ENCODE measurements at regions not wholly inside any gene's neighbourhood (a gene's known extent, or its start where the extent isn't known, plus 50 kb on each side); places are given as distances from the start of the nearest gene placed in this dataset.
"Not testable (repeated sequence)": the region's sequence is repeated elsewhere in the genome, so short reads cannot be mapped to it uniquely, and the experiment has no call there.

DNA sequence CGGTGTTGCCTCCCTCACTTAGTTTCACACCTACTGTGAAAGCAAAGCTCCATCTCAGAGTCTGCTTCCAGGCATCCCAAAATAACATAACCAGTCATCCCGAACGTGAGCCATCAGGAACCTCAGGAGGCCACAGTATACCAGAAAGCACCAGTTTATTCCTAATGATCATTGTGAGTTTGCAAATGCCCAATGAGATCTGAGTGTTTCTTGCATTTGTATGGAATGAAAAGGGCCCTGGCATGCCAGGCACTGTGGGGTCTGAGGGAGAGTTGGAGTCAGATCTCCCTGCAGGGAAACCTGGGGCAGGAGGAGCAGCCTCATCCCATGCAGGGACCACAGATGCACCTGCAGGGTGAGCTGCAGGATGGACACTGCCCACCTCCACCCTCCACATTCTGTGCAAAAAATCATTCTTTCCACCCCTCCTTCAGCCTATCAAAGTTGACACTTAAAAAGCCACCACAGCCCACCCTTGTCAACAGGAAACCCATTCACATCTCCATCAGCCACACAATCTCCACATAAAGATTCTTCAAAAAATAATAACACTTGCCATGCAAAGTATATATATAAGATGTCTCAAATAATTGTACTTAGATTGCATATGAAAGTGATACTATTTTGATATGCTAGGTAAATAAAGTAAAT lies 112.3 kb downstream of the GGTLC2 start:
- not testable (repeated sequence) for DNase-seq (ENCODE audit: low spot score)

- not testable (repeated sequence) for DNase-seq (ENCODE audit: low spot score)
These were observed 113.8 kb downstream of the GGTLC2 start for GRCh38 chr22:22758101-22758807.

- no peak for DNase-seq (ENCODE audit: low spot score)
These were observed 115.0 kb downstream of the GGTLC2 start for GRCh38 chr22:22759371-22759770.

- no peak for DNase-seq (ENCODE audit: low spot score)
These were observed 115.6 kb downstream of the GGTLC2 start for GRCh38 chr22:22759889-22760546.

DNA sequence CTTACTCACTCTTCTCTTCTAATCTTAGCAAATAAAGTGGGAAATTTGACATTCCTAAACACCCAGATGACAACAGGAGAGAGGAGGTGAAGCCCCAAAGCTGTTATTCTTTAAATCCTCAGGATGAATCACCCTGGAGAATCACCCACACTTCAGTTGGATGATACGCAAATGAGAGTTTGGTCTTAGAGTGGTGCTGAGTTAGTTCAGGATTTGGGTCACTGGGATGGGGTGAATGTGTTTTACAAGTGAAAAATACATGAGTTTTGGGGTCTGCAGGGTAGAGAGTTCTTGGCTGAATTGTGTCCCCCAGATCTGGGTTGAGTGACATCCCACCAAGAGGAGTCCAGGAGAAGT lies 117.2 kb downstream of the GGTLC2 start:
- no peak for DNase-seq (ENCODE audit: low spot score)

GRCh38 chr22:22761963-22762772 lies 117.8 kb downstream of the GGTLC2 start:
- DNase-seq (ENCODE audit: low spot score) = no peak

DNA sequence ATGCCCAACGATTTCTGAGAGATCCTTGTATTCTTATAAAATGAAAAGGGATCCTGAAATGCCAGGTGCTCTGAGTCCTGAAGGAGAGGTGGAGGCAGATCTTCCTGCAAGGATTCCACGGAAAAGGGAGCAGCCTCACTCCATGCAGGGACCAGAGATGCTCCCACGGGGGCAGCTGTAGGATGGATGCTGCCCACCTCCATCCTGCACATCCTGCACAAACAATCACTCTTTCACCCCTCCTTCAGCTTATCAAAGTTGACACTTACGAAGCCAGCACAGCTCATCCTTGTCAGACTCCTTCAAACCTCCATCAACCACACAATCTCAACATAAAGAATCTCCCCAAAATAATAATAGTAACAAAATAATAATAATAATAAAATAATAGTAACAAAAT lies 119.1 kb downstream of the GGTLC2 start:
- DNase-seq (ENCODE audit: low spot score) = no peak

GRCh38 chr22:22764085-22764484 lies 119.7 kb downstream of the GGTLC2 start:
- DNase-seq (ENCODE audit: low spot score) = no peak

DNA sequence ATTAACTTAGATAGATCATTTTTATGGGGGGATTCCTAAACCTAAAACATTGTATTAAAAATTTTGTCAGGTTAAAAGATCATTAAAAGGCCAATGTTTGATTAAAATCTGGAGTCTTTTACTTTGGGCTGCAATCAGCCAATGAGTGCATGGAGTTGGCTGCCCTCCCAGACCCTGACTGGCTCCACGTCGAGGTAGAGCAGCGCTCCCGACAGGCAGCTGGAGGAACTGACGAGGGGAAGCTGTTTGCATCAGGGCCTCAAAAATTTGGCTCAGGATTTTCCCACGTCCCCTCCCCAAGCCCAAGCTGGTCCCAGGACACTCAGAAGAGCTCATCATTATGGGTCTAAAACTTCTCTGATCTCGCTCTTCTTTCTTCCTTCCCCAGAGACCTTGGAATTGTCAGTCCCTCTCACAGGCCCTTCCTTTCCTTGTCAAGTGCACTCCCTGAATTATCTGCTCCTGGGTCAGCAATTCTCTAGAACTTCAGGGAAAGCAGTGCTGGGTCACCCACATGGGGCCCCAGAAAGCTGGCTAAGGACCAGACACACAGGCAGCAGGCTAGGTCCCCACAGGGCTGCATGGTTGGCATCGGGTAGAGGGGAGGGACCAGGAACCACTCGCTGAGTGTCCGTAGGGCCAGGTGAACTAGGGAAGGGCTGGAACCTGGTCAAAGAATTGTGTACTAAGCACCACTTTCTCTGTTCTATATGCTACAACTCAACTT lies 119.6 kb upstream of the IGLL5 start:
- no peak for DNase-seq (ENCODE audit: low spot score)

DNA sequence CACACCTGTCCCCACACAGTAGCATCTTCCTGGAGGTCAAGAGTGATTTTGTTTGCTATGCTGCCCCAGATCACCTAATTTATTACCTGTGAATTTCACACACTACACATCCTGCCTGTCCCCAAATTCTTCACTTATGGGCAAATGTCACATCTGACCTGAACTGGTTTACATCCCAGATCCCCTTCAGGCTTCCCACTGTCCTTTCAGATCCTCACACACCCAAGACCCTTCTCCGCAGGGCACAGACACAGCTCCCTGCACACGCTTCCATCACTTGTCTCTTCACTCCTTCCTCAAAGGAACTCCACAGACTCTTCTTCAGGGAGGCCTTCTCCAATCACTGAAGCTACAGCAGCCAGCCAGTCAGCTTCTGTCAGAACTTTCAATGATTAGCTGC lies 118.7 kb upstream of the IGLL5 start:
- no peak for DNase-seq (ENCODE audit: low spot score)

GRCh38 chr22:22769434-22770279 lies 118.0 kb upstream of the IGLL5 start:
- DNase-seq (ENCODE audit: low spot score) = no peak

DNA sequence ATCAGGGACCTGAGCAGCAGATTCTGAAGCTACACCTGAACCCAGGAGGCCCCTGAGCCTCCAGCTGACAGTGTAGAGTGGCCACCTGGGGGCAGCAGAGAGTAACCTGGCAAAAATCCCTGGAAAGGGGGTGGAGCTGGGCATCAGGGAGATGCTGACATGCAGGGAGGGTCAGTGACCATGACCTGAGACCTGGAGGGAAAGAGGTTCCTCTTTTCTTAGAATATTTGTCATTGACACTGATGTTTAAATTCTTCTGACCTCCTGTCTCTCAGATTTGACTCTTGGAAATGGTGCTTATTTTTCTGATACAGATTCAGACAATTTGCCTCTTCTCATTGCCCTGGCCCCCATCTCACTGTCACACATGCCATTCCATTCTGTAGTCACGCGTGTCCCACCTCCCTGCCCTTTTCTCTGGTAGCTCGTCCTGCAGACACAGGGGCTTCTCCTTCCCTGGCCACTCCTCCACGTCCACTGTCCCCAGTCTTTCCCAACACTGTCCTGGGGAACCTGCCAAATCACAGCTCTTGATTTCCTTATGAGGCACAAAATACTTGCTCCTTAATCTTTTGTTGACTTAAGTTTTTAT lies 117.2 kb upstream of the IGLL5 start:
- DNase-seq (ENCODE audit: low spot score) = no peak

GRCh38 chr22:22770881-22771280 lies 116.7 kb upstream of the IGLL5 start:
- no peak for DNase-seq (ENCODE audit: low spot score)

GRCh38 chr22:22771696-22772377 lies 115.8 kb upstream of the IGLL5 start:
- DNase-seq (ENCODE audit: low spot score) = no peak

DNA sequence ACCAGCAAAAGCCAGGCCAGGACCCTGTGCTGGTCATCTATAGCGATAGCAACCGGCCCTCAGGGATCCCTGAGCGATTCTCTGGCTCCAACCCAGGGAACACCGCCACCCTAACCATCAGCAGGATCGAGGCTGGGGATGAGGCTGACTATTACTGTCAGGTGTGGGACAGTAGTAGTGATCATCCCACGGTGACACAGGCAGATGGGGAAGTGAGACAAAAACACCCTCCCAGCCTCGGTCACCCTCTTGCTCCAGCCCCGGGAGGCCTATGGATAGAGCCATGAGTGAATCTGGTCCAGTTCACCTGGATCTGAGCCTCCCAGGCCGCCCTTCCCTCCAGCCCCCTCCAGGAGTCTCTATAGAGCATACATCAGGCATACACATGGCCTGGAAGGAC lies 115.2 kb upstream of the IGLL5 start:
- no peak for DNase-seq (ENCODE audit: low spot score)

- no peak for DNase-seq (ENCODE audit: low spot score)
These were observed 114.7 kb upstream of the IGLL5 start for GRCh38 chr22:22772883-22773282.

GRCh38 chr22:22773427-22773826 lies 114.2 kb upstream of the IGLL5 start:
- DNase-seq (ENCODE audit: low spot score) = no peak

DNA sequence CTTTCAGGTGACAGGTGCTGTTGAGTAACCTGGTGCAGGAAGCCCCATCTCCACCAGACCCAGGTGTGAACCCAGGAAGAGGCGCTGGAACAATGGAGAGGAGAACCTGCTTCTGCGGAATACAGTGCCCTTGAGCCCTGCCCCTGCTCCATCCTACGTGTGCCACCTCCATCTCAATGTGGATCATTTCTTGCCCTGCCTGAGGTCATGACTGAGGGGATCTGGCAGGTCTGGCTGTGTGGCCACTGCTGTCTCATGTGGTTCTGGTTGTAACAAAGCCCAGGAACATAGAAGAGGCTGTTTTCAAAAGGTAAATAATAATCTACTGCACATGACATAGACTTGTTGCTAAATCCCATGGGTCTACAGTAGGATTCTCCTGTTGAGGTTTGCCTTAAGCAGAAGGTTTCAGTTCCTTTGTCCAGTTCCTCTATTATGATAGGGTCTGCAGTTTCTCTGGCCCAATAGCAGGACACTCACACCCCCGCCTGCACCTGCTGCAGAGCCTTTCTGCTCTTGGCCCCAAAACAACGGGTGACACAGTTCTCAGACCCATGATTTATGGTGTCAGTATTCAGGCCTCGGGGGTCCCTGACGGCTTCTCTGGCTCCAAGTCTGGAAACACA lies 113.5 kb upstream of the IGLL5 start:
- peak; percentile 37 for DNase-seq (ENCODE audit: low spot score)

DNA sequence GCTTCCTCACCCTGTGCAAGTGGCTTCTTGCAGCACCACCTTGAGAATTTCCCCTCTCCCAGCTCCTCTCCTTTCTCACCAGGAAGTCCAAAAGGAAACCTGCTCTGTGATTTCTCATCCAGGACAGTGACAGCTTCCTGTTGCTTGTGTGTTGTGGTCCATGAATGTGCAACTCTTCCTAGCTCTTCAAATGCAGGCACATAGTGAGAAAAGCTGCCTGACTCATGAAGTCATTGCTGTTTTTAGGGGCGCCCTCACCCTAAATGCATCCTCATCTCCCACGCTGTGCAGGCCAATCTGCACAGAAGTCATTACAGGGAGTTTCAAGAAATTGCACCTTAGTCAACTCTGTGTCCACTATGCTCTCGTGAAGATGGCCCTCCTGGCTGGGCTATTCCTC lies 112.9 kb upstream of the IGLL5 start:
- DNase-seq (ENCODE audit: low spot score) = not testable (repeated sequence)
